NCI-H2227 treated with DMSO at 0.1 percent for 48 hours (cell line): ENCODE measurements at regions not wholly inside any gene's neighbourhood (a gene's known extent, or its start where the extent isn't known, plus 50 kb on each side); places are given as distances from the start of the nearest gene placed in this dataset.

Source experiments
- DNase-seq: peaks from one replicate; lab custom pipeline; 2025; lab: John Stamatoyannopoulos, UW

DNA sequence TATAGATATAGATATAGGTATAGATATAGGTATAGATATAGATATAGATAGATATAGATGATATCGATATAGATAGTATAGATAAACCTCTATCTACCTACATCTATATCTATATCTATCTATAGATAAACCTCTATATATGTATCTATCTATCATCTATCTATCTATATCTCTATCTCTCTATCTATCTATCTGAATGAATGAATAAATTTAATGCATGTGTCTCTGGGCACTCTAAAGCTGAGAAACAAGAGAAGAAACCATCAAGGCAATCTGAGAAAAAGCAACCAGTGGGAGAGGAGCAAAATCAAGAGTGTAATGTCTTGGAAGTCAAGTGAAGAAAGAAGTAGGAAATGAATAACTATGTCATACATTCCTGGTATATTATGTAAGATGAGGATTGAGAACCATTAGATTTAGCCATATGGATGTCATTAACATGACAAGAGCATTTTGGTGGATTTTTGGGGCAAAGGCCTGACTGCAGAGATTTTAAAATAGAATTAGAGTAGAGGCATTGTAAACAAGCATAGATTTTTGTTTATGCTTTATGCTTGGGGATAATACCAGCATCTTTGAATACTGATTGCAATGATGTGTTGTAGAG, 1262.7 kb upstream of the MIR17HG start:
- DNase-seq, result no peak

DNA sequence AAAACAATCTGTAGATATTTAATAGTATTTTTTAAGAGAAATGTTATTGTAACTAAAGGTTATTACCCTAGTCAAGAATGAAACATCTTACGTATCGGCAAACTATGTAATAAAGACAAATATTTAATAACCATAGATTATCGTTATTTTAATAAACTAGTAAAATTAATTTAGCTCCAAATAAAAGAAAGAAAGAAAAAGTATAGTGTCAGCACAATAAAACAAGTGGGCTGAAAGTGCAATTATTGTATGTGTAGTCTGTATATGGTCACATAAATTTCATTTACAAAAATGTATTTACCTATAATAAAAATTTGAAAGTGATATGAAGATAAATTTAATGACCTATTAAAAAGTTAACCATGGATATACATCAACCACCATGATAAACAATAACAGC, 1258.4 kb upstream of the MIR17HG start:
- DNase-seq, result no peak

DNA sequence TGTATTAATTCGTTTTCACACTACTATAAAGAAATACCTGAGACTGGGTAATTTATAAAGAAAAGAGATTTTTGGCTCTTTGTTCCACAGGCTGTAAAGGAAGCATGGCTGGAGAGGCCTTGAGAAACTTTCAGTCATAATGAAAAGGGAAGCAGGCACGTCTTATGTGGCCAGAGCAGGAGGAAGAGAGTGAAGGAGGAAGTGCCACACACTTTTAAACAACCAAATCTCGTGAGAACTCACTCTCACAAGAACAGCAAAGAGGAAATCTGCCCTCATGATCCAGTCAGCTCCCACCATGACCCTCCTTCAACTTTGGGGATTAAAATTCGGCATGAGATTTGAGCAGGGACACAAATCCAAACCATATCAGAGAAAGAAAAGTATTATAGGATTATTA, 1255.9 kb upstream of the MIR17HG start:
- no peak for DNase-seq

DNA sequence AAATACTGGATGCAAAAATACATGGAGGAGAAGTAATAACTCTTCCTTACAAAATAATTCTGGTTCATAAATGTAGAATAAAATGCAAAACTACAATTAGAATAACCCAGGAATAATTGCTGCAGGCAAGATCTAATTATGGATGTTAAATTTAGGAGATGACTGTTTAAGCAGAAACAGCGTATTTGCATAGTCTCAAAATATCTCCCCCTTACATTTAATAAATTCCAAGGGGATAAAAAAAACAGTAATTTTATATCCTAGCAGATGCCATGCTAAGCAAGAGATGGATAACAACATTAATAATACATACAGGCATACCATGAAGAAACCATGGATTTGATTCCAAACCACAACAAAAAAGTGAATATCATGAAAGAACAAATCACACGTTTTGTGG, 1253.1 kb upstream of the MIR17HG start:
- DNase-seq, result no peak

DNA sequence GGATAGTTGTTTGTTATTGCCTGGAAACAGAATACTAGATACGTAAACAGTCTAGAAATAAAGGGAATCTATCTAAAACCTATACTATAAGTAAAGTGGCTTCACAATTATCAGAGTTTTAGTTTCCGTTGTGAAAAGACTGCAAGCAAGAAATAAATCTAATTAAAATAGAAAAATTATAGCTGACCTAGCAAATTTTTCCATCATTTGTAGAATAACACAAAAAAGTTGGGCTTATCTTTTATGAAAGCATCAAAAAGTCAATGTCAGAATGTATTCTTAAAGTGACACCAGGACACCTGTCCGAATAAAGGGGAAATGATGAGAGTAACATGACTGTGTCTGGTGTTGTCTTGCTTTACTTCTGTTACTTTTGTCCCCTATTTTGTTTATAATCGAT, 1248.9 kb upstream of the MIR17HG start:
- no peak for DNase-seq

DNA sequence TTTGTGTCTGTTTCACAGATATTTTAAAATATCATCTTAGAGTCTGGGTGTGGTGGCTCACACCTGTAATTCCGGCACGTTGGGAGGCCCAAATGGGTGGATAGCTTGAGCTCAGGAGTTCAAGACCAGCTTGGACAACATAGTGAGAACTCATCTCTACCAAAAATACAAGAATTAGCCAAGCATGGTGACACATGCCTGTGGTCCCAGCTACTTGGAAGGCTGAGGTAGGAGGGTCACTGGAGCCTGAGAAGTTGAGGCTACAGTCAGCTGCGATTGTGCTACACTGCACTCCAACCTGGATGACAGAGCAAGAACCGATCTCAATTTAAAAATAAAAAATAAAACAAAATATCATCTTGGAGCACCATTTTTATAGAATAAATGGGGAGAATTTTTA, 1247.6 kb upstream of the MIR17HG start:
- no peak for DNase-seq

DNA sequence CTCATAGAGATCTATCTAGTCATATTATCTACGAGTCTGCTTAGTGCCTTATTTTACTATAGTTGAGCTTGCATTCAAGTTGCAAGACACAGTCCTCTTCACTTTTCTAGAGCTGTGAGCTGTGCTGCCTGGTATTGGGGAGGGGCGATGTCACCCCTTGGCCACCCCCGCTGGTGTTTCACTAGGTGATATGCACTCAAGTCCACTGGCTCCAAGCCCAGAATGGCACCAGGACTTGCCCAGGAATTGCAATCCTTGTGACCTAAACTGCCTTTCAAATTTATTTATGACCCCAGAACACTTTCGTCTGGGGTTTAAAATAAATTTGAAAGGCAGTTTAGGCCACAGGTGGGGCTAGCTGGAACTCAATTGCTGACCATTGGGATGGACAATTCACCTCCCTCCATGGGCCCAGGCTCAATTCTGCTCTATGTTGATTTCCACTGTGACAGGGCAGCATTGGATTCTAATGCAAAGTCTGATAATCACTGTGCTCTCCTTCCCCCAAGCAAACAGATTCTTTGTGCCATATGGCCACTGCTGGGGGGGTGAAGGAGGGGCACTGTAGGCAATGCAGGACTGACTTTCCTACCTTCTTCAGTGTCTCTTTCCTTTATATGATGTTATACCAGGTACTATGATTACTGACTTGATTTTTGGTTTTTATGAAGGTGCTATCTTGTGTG, 1244.2 kb upstream of the MIR17HG start:
- DNase-seq, result no peak

DNA sequence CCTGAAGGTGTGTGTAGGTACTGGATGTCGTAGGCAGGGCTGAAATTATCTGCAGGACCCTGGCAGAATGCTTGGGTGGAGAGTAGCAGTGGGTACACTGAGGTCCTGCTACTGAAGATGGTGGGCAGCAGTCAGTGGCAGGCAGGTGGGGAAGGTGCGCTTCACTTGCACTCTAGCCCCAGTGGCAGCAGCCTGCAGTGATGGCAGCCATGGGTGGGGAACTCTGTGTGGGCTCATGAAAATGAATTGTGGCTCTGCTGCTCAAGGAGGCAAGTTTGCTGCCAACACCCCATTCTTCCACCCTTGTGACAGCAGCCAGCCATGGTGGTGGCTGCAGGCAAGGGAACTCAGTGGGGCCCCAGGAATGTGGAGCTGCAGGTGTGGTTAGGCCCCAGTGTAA, 1242.7 kb upstream of the MIR17HG start:
- no peak for DNase-seq

DNA sequence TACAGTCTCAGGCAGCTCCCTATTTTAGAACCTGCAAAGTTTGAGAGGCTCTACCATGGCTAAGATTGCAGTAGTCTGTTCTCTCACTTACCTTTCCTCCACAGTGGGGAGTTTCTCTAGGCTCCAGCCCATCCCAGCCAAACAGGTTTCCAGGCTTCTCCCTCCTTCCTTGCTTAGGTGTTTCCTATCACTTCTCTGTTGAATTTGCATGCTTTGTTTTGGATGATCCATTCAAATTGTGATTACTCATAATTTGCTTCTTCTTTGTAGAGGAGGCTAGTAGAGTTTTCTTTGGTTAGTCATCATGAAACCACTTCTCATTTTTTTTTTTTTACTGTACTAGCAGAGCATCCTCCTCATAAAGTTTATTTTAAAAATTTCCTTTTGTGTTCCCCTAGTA, 1242.2 kb upstream of the MIR17HG start:
- no peak for DNase-seq

DNA sequence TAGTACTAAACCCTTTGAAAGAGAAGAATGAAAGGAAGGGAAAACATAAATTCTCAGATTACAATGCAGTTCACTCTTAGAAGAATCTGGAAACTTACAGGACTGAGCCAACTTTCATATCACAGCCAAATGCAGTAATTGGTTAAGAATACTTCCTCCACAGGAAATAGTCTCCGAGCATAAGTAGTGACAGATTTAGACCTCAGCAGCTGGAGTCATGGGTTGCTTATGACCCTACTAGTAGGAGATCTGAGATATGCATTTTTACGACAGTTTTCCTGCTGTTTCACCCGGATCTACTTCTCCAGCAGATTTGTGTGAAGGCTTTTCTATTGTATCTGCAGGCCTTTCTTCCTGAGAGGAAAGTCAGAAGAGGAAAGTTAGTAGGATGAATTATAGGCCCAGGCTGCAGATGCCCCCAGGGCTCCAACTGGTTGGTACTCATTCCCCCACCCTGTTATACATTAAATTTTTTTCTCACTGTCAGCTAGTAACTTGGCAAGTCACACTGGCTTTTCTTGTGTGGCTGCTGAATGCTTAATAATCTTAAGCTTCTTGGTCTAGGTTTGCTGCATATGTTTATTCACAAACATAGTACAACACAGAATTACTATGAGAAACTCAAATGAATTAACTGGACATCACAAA, 1241.5 kb upstream of the MIR17HG start:
- DNase-seq, result no peak

DNA sequence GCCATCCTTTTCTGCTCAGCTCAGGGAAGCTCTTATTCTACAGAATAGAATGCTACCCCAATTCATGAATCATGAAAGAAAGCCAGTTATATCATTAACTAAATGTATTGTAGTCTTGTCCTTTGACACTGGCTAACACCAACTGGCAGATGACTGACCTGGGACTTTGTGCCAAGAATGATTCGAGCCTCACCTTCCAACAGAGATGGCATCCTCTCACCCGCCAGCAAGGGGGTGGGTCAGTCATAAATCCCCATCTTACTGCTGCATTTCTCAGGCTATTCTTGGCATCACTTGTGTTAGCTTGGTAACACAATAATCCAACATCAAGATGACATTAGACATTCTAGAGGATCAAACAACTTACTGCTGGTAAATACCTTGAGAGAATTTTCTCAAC, 1239.8 kb upstream of the MIR17HG start:
- DNase-seq, result no peak

DNA sequence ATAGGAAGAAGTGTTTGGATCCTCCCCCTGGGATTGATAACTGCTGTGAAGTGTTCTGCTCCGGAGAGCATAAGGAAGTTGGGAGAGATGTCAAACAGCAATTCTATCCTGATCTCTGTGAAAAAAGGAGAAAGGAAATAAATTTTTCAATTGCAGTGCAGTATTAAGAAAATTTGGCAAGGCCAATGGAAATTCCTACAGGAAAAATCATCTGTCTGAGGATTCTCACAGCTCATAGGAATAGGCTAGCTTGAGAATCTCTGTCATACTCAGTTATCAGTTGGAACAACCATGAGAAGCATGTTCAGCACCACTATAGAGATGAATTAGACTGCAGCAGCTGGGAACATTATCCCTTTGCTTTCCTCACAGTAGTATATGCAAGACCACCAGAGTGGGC, 1238.9 kb upstream of the MIR17HG start:
- DNase-seq, result no peak

DNA sequence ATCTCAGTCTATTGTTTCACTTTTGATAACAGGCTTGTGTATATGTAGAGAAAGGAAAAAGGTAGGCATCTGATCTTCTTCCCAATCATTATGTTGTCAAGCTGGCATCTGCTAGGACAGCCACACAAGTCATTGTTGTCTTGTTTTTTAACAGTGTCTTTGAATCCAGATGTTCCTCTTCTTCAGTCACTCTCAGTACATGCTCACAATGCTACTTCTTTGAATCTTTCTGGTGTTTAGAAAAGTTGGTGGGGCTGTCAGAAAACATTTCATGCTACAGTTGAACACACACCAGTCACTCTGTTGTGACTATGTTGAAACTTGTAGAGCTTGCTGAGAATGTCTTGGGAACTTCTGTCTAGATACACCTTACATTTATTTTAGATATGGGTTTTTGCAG, 1231.4 kb upstream of the MIR17HG start:
- DNase-seq, result no peak

DNA sequence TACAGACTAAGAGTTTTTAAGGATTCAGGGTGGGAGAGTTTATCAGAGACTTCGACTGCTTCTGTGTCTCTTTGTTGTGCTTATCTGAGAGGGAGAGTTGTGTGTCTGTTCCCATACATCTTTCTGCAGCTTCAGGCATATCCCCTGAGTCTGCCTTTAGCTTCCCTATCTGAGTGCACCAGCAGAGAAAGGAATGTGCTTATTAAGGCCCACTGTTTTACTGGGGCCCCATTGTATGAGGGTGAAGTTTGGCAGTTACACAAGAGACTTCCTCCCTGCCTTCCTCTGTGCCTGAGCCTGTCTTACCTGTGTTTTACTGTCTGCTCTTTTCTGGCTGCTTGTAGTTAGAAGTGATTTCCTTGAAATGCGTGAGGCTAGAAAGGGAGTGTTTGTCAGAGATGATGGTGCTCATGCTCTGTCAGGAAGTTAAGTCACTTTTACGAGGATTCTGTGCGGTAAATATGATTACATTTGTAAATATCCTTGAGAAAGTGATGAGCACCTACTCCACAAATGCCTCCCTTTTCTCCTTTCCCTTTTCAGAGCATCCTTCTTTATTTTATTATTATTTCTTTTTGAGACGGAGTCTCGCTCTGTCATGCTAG, 1228.9 kb upstream of the MIR17HG start:
- no peak for DNase-seq

DNA sequence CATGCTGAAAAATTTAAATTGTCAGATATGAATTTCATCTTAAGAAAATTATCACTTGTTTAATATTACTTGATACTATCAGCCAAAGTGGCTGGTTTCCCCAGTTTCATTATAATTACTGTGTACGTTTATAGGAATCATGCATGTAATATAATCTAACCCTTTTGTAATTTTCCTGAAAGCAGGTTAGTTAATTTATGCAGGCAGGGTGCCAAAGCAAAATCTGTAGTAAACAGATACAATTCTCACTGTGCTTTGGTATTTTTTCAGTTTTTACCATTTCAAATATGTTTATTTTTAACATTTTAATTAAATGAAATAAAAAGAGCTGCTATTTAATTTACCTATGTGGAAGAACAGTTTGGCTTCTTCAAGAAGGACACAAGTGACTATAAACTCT, 1227.5 kb upstream of the MIR17HG start:
- DNase-seq, result no peak

DNA sequence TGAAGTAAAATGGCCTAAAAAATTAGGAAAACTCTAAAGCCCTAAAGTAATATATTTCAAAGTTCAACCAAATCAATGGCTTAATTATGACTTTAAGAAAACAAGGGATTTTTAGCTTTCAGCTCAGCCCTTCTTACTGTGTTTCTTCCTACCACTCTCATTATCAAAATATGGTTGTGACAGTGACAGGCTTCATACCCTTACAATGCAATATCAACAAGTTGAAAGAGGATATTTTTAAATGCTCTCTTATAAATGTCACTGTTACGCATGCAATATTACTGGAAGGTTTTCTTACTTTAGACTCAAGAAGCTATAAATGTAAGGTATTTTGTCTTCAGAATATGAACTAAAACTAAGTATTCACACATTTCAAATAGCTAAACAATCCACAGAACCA, 1225.7 kb upstream of the MIR17HG start:
- no peak for DNase-seq

DNA sequence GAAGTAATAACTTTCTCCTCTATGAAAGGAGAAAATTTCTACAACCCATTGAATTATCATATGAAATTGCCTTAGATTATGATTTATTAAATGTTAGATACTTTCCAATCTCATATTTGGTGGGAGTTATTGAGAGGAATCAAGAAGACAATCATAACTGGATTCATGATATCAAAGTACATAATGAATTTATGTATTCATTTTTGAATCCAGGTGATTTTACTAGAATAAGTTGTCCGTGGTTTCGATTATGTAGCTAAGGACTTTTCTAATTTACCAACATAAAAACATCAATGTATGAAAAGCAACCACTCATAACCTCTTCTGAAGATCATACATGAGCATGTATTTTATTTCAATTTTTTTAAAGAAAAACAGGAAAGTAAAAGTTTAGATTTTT, 1225.0 kb upstream of the MIR17HG start:
- DNase-seq, result no peak

DNA sequence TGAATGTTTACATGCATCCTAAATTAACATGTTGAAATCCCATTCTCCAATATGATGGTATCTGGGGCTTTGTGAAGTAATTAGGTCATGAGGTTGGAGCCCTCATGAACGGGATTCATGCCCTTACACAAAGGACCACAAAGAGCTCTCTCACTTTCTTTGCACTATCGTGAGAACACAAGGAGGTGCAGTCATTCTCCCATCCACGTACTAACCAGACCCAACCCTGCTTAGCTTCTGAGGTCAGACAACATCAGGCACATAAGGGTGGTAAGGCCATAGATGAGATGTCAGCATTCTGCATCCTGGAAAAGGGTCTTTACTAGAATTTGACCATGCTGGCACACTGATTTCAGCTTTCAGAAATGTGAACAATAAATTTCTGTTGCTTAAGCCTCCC, 1211.9 kb upstream of the MIR17HG start:
- no peak for DNase-seq

DNA sequence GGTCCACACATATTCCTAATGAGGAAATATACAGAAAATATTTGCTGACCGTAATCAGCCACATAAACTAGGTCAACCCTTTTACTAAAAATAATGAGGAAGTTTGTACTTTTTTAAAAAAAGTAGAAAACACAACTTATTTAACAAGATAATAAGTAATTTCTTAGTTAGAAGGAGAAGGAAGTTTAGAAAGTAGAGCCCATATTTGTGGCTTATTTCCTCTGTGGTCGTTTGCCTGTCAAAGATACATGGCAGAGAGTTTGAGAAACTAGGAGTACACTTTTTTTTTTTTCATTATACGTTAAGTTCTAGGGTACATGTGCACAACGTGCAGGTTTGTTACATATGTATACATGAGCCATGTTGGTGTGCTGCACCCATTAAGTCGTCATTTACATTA, 1205.2 kb upstream of the MIR17HG start:
- no peak for DNase-seq

DNA sequence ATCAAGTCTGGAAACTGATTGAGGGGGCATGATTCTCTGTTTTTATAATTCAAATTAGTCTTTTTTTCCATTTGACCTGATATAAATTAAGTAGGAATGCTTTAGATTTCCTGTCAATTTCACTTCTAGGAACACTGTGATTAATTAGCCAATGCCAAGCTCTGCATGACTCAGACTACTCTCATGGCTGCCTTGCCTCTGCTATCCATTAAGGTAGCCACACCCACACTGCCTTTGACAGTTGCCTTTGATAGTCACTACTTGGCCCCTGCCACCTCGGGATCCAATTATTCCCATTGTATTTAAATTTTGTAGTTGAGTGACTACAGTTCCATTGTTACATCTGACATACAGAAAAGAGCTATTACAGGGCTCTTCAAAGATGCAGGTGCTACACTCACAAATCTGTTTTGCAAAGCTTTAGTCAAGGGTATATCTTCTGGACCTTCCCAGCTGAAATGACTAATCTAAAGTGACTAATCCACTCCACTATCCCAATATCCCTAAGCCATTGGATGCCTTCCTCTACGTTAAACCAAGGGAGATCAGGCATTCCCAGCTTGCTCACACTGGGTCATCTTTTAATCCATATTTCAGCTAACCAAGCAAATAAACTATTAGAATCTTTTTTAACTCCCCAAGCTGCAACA, 1193.1 kb upstream of the MIR17HG start:
- no peak for DNase-seq

DNA sequence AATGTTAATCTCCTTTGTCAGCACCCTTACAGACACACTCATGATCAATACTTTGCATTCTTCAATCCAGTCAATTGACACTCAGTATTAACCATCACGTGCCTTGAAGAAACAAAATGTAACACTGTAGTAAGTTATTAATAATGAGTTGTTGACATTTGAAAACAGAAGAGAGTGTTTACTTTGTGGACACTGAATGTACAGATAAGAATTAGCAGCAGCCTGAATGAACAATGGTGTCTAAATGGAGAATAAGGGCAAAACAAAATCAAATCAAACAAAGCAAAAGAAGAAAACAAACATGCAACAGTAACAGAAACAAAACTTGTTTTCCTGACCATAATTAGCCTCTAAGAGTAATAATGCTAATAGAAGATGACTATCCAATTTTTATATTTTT, 1191.1 kb upstream of the MIR17HG start:
- DNase-seq, result no peak

DNA sequence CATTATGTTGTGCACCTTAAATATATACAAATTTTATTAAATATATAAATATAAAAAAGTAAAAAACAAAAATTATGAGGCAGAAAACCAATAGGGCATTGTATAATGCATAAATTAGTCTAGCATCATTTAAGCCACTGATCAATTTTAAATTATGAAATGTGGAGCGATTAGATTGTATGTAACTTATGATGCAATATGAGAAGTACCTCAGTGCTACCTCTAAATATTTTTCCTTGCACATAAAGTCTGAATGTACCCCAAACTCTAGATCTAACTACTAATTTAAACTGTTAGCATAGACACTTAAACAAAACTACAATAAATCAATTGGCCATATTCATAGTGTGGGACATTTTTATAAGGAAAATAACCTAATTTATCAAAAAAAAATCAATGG, 1178.5 kb upstream of the MIR17HG start:
- DNase-seq, result no peak

DNA sequence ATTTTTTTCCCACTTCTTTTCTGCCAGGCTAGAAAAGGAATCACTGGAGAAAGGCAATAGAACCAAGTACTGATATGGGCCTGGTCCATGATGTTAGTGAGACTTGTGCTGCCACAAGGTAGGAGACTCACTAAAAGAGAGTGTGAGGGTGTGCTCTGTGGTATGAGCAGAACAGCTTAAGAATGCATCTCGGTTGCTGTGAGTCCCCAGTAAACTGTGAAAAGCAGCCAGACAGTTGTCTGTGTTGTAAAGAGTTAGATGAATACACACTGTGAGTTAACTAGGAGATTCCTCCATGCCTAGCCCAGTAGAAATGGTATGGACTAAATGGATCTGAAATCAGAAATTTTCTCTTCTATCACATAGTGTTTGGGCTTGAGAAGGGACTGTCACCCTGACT, 1177.3 kb upstream of the MIR17HG start:
- DNase-seq, result no peak
